ENCODE measurements at regions not wholly inside any gene's neighbourhood (a gene's known extent, or its start where the extent isn't known, plus 50 kb on each side); places are given as distances from the start of the nearest gene placed in this dataset.

DNA sequence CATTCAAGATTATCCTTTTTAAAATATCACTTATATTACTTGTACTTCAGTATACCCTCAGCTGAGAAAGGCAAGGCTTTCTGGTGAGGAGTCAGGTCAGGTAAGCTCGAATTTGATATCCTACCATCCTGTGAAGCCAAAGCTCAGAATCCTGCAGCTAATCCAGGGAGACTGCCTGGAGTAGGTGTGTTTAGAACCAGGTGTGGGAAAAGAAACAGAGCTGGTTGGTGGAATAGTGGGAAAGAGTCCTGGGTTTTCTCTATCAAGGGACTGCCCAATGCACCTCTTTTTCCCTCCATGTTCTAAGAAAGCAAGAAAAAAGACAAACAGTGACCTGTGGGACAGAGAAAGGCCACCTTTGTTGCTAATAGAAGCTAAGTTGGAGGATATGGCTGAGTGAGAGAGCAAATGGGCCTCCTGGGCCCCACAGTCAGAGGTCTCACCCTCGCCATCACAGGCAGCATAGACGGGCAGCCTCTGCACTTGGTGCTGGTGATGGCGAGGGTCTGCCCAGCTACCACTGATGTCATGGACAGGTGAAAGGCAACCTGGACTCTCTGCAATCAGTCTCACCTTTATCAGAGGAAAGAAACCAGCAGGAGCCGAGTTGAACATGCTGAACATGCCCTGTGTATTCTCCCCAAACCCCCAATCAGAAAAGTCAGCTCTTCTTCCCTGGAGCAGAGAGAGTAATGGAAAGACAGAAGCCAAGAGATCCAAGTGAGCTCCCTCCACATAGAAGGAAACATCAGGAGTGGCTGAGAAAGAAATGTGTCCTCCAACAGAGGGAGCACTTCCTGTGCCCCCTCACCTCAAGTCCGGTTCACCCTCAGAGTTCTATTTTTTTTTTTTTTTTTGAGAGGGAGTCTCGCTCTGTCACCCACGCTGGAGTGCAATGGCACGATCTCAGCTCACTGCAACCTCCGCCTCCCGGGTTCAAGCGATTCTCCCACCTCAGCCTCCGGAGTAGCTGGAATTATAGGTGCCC lies 491.3 kb downstream of the BUD13 start:
- peaks cover 5% of the 10 kb centered on the region for H3K4me1 Mint-ChIP-seq
- no peaks in the 10 kb centered on the region for H3K27me3 Mint-ChIP-seq
- H3K4me3 Mint-ChIP-seq = no peak overlapping the region
- DNase-seq = no peak
- no peak for ATAC-seq
- no peaks in the 10 kb centered on the region for H3K9me3 Mint-ChIP-seq
- no peak overlapping the region for H3K27ac Mint-ChIP-seq

- no peak overlapping the region for H3K4me3 Mint-ChIP-seq
- ATAC-seq (no peak), DNase-seq (no peak)
- peaks cover 8% of the 10 kb centered on the region for H3K27me3 Mint-ChIP-seq
- H3K9me3 Mint-ChIP-seq = no peaks in the 10 kb centered on the region
- H3K4me1 Mint-ChIP-seq = peaks cover 6% of the 10 kb centered on the region
- no peak overlapping the region for H3K27ac Mint-ChIP-seq
These were observed 493.3 kb downstream of the BUD13 start for GRCh38 chr11:116279511-116279910.

DNA sequence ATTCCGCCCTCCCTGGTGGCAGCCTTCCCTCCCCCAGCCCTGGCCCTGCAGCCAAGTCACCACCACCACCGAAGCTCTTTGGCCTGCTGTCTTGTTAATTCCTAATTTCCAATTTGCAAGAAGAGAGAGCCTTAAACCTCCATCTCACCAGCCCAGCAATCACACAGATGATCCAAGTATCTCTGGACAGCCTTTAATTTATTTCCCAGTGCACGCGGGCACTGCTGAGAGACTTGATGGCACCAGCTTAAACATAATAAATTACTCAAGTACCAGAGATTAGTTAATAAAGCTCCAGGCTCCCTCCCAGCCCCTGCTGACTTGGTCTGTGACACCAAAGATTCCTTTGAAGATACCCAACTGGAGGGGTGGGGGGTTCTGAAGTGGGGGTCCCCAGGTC lies 494.7 kb downstream of the BUD13 start:
- Mint-ChIP-seq H3K4me1 (peaks cover 6% of the 10 kb centered on the region), H3K27ac (no peak overlapping the region), H3K9me3 (no peaks in the 10 kb centered on the region), H3K27me3 (peaks cover 15% of the 10 kb centered on the region), H3K4me3 (no peak overlapping the region)
- ATAC-seq = no peak
- no peak for DNase-seq

GRCh38 chr11:116276051-116277044 lies 496.4 kb downstream of the BUD13 start:
- ATAC-seq (peak; percentile 76), DNase-seq (peak; percentile 81 to 84)
- Mint-ChIP-seq H3K9me3 (no peaks in the 10 kb centered on the region), H3K4me1 (peaks cover 6% of the 10 kb centered on the region), H3K27me3 (peaks cover 18% of the 10 kb centered on the region), H3K27ac (peak overlapping the region in 1 of 2 donors; percentile 29), H3K4me3 (peak overlapping the region; percentile 42 to 63)

GRCh38 chr11:116275635-116276034 lies 497.2 kb downstream of the BUD13 start:
- H3K4me1 Mint-ChIP-seq = peaks cover 6% of the 10 kb centered on the region
- H3K27ac Mint-ChIP-seq = no peak overlapping the region
- DNase-seq = no peak
- H3K9me3 Mint-ChIP-seq = no peaks in the 10 kb centered on the region
- no peak overlapping the region for H3K4me3 Mint-ChIP-seq
- peaks cover 18% of the 10 kb centered on the region for H3K27me3 Mint-ChIP-seq
- no peak for ATAC-seq

- peaks cover 6% of the 10 kb centered on the region for H3K4me1 Mint-ChIP-seq
These were observed 498.3 kb downstream of the BUD13 start for GRCh38 chr11:116274521-116274920.

DNA sequence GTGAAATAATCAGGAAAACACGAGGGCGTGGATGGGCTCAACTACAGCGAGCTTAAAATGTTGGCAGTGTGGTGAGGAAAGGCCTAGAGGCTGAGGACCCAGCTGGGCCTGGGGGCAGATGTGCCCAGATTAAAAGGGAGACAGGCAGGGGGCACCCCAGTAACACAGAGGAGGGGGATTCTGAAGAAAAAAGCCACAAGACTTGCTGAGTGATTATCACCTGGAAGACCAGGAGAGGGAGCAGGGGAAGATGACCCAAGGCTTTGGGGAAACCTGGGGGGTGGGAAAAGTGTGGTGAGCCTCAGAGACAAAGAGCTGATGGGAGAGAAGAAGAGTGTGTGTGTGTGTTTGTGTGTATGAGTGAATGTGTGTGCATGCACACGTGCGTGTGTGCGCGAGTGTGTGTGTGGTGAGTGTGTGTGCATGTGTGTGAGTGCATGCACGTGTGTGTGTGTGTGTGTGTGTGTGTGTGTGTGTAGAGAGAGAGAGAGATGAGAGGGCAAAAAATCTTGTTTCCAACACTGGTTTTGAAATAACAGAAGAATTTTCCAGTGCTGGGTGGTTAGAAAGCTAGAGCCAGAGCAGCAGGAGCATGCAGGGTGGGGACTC lies 500.5 kb downstream of the BUD13 start:
- Mint-ChIP-seq H3K27ac (no peak overlapping the region), H3K27me3 (peaks cover 18% of the 10 kb centered on the region), H3K4me1 (peaks cover 6% of the 10 kb centered on the region), H3K9me3 (no peaks in the 10 kb centered on the region), H3K4me3 (no peak overlapping the region)
- ATAC-seq (no peak), DNase-seq (no peak)

More at GRCh38 chr11:116274521-116274920, 498.3 kb downstream of the BUD13 start:
- DNase-seq = no peak
- H3K27ac Mint-ChIP-seq = no peak overlapping the region
- no peak overlapping the region for H3K4me3 Mint-ChIP-seq
- H3K27me3 Mint-ChIP-seq = peaks cover 18% of the 10 kb centered on the region
- no peaks in the 10 kb centered on the region for H3K9me3 Mint-ChIP-seq
- ATAC-seq = no peak

- ATAC-seq (no peak), DNase-seq (no peak)
- Mint-ChIP-seq H3K27ac (no peak overlapping the region), H3K27me3 (peaks cover 18% of the 10 kb centered on the region), H3K4me1 (peaks cover 1% of the 10 kb centered on the region), H3K9me3 (no peaks in the 10 kb centered on the region), H3K4me3 (no peak overlapping the region)
These were observed 501.3 kb downstream of the BUD13 start for GRCh38 chr11:116271479-116271878.

- Mint-ChIP-seq H3K27me3 (peaks cover 29% of the 10 kb centered on the region), H3K27ac (peak overlapping the region in 1 of 2 donors; percentile 76), H3K4me1 (no peaks in the 10 kb centered on the region), H3K9me3 (no peaks in the 10 kb centered on the region), H3K4me3 (no peak overlapping the region)
- no peak for ATAC-seq
- no peak for DNase-seq
These were observed 505.6 kb downstream of the BUD13 start for GRCh38 chr11:116267146-116267545.

DNA sequence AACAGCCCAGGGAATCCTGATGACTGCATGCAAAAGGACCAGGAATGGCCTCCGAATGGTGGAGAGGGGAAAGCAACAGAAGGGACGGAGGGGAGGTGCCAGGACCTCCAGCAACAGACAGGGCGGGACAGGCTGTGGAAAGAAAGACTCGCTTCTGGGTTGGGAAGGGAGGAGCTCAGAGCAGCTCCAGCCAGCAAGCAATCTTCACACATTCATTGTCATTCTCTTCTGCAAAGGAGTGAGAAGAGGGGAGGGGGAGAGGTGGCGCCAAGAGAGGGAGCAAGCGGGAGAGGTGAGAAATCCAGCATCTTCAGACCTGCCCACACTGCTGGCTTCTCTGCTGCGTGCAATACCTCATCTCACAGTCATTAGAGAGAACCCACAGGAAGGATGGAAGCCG lies 509.0 kb downstream of the BUD13 start:
- Mint-ChIP-seq H3K4me1 (no peaks in the 10 kb centered on the region), H3K27ac (peak overlapping the region in 1 of 2 donors; percentile 17), H3K4me3 (no peak overlapping the region), H3K27me3 (peaks cover 34% of the 10 kb centered on the region), H3K9me3 (no peaks in the 10 kb centered on the region)
- DNase-seq = no peak
- ATAC-seq = no peak

- Mint-ChIP-seq H3K27me3 (peaks cover 34% of the 10 kb centered on the region), H3K4me1 (no peaks in the 10 kb centered on the region), H3K4me3 (no peak overlapping the region), H3K27ac (no peak overlapping the region), H3K9me3 (no peaks in the 10 kb centered on the region)
- no peak for ATAC-seq
- DNase-seq = no peak
These were observed 509.8 kb downstream of the BUD13 start for GRCh38 chr11:116263019-116263418.

GRCh38 chr11:116262370-116262769 lies 510.4 kb downstream of the BUD13 start:
- Mint-ChIP-seq H3K27me3 (peaks cover 34% of the 10 kb centered on the region), H3K4me1 (no peaks in the 10 kb centered on the region), H3K9me3 (no peaks in the 10 kb centered on the region), H3K4me3 (no peak overlapping the region), H3K27ac (no peak overlapping the region)
- DNase-seq = no peak
- no peak for ATAC-seq

DNA sequence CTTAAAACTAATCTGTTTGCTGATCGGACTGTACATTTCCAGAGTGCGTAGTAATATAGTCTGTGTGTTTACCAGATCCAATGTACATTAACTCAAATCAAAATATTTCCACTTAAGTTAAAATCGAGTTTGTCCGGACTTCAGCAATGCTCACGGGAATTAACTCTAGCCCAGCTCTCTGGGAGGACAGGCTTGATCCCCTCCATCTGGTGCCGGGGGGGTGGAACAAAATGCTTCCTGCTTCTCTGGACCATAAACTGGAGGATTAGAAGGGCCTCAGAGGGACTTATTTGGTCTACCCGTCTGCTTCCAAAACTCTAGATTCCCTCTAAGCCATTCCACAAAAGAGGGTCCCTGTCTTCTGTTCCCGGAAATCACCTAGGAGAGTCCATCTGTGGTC lies 511.2 kb downstream of the BUD13 start:
- DNase-seq (no peak), ATAC-seq (no peak)
- no peaks in the 10 kb centered on the region for H3K9me3 Mint-ChIP-seq
- H3K27me3 Mint-ChIP-seq = peaks cover 35% of the 10 kb centered on the region
- no peak overlapping the region for H3K27ac Mint-ChIP-seq
- H3K4me1 Mint-ChIP-seq = no peaks in the 10 kb centered on the region
- H3K4me3 Mint-ChIP-seq = no peak overlapping the region

DNA sequence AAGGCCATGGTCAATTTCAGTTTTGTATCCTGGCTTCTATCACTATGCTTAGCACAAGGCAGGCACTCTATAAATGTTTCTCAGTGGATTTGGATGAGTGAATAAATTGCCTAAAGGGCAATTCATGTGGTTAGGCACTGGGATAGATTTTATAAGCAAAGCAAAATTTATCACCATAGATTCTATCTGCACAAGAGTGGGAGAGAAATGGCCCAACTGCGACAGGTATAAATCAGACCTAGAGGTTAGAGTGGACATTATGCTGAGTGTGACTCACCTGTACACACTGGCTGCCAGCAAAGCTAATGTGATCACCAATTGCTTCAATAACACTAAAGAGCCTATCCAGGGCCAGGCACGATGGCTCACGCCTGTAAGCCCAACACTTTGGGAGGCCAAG lies 514.0 kb downstream of the BUD13 start:
- H3K4me3 Mint-ChIP-seq = no peak overlapping the region
- no peak for ATAC-seq

DNA sequence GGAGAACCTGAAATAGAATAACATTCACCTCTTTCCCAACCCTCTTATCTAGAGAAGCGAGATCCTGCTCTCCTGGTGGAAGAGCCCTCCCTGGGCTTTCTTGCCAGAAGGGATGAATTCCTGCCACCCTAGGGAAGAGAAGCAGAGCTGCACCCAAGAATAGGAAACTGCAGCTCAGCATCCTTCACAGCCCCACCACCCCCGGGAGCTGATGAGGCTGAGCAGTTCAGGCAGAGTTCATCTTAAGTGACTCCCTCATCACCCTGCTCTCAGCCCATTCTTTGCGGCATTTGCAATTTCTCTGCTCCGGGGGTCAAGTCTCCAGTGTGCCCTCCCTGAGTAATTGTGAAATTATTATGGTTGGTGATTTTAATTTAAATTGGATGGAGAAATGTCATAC lies 514.9 kb downstream of the BUD13 start:
- ATAC-seq (no peak), DNase-seq (no peak)
- H3K9me3 Mint-ChIP-seq = no peaks in the 10 kb centered on the region
- H3K27me3 Mint-ChIP-seq = peaks cover 19% of the 10 kb centered on the region
- H3K4me1 Mint-ChIP-seq = no peaks in the 10 kb centered on the region
- H3K27ac Mint-ChIP-seq = no peak overlapping the region
- H3K4me3 Mint-ChIP-seq = no peak overlapping the region

More for the DNA sequence above, 514.0 kb downstream of the BUD13 start:
- DNase-seq = no peak
- Mint-ChIP-seq H3K27me3 (peaks cover 29% of the 10 kb centered on the region), H3K9me3 (no peaks in the 10 kb centered on the region), H3K4me1 (no peaks in the 10 kb centered on the region), H3K27ac (no peak overlapping the region)
